OCI-LY1 (cell line): ENCODE measurements at regions not wholly inside any gene's neighbourhood (a gene's known extent, or its start where the extent isn't known, plus 50 kb on each side); places are given as distances from the start of the nearest gene placed in this dataset.

ENCODE experiments used
- H2AFZ ChIP-seq: fragments of 200-600 bp; sonication (generic), shearing (Covaris generic); 2 replicates; pipeline ENCODE4 v1.6.0; 2014; ENCODE audit warnings: antibody characterized with exemption, mild to moderate bottlenecking, low read length
- H3F3A ChIP-seq: fragments of 200-600 bp; sonication (generic), shearing (Covaris generic); 2 replicates; pipeline ENCODE4 v1.6.0; 2014; ENCODE audit warnings: mild to moderate bottlenecking, antibody characterized with exemption, low read length, moderate library complexity; ENCODE audit not compliant: insufficient read depth
- H3K27ac ChIP-seq: fragments of 200-600 bp; sonication (generic); 2 replicates; pipeline ENCODE4 v1.5.1; 2014; ENCODE audit warnings: low read length, mixed run types, mild to moderate bottlenecking, low read depth; ENCODE audit not compliant: poor library complexity, severe bottlenecking
- H3K27me3 ChIP-seq: fragments of 200-600 bp; sonication (generic); 2 replicates; pipeline ENCODE4 v1.6.0; 2014; ENCODE audit warnings: antibody characterized with exemption, mild to moderate bottlenecking, low read length, moderate library complexity; ENCODE audit not compliant: insufficient read depth
- H3K36me3 ChIP-seq: fragments of 200-600 bp; sonication (generic); 2 replicates; pipeline ENCODE4 v1.6.1; 2014; ENCODE audit warnings: mild to moderate bottlenecking, antibody characterized with exemption, low read length, moderate library complexity, mixed read lengths; ENCODE audit not compliant: insufficient read depth
- H3K4me1 ChIP-seq: fragments of 200-600 bp; sonication (generic); 2 replicates; pipeline ENCODE4 v1.5.1; 2014; ENCODE audit warnings: mild to moderate bottlenecking, low read length, moderate library complexity; ENCODE audit not compliant: insufficient read depth, severe bottlenecking
- H3K4me2 ChIP-seq: fragments of 200-600 bp; sonication (generic), shearing (Covaris generic); 2 replicates; pipeline ENCODE4 v1.6.1; 2014; ENCODE audit warnings: low read length
- H3K4me3 ChIP-seq: fragments of 200-600 bp; sonication (generic); 2 replicates; pipeline ENCODE4 v1.5.1; 2014; ENCODE audit warnings: low read length, low read depth, mild to moderate bottlenecking, mixed read lengths; ENCODE audit not compliant: poor library complexity, severe bottlenecking
- H3K79me2 ChIP-seq: fragments of 200-600 bp; shearing (Covaris generic); 2 replicates; pipeline ENCODE4 v1.6.1; 2016; ENCODE audit warnings: mixed run types, low read length, mixed read lengths; ENCODE audit not compliant: insufficient read depth
- H3K9ac ChIP-seq: fragments of 200-600 bp; sonication (generic), shearing (Covaris generic); 2 replicates; pipeline ENCODE4 v1.6.1; 2014; ENCODE audit warnings: mild to moderate bottlenecking, low read length, mixed read lengths
- H3K9me2 ChIP-seq: fragments of 200-600 bp; sonication (generic), shearing (Covaris generic); 2 replicates; pipeline ENCODE4 v1.6.1; 2014; ENCODE audit warnings: low read depth, mild to moderate bottlenecking, low read length, mixed read lengths
- H3K9me3 ChIP-seq: fragments of 200-600 bp; shearing (Covaris generic); 2 replicates; pipeline ENCODE4 v1.6.1; 2014; ENCODE audit warnings: low read length, mixed read lengths
- H4K20me1 ChIP-seq: fragments of 200-600 bp; sonication (generic), shearing (Covaris generic); 2 replicates; pipeline ENCODE4 v1.6.0; 2016; ENCODE audit warnings: mild to moderate bottlenecking, low read length; ENCODE audit not compliant: insufficient read depth
- CTCF ChIP-seq: fragments of 200-600 bp; sonication (generic), shearing (Covaris generic); IDR thresholded peaks from 2 replicates; pipeline ENCODE4 v1.5.1; 2017; ENCODE audit warnings: mild to moderate bottlenecking, antibody characterized with exemption, low read length, moderate library complexity, mixed read lengths
- EZH2 ChIP-seq: fragments of 200-600 bp; sonication (generic), shearing (Covaris generic); IDR thresholded peaks from 2 replicates; pipeline ENCODE4 v1.8.0; 2017; ENCODE audit warnings: borderline replicate concordance, mixed run types, mild to moderate bottlenecking, antibody characterized with exemption, low read length, moderate library complexity, mixed read lengths

- Histone ChIP-seq H3K36me3 (no peaks in the 10 kb centered on the region), H3K4me2 (no peak overlapping the region), H3K27me3 (no peaks in the 10 kb centered on the region), H3K4me3 (no peak overlapping the region), H2AFZ (no peak overlapping the region), H3K79me2 (no peaks in the 10 kb centered on the region), H3K9me2 (no peaks in the 10 kb centered on the region), H3K9me3 (no peaks in the 10 kb centered on the region), H3K4me1 (no peaks in the 10 kb centered on the region), H3K27ac (no peak overlapping the region), H4K20me1 (no peaks in the 10 kb centered on the region), H3K9ac (no peak overlapping the region), H3F3A (no peaks in the 10 kb centered on the region)
- TF ChIP-seq EZH2 = no peak
- TF ChIP-seq CTCF = no peak
These were observed 301.8 kb upstream of the SORL1-AS1 start for GRCh38 chr11:121754598-121754997.

- Histone ChIP-seq H3K9me2 (no peaks in the 10 kb centered on the region), H4K20me1 (no peaks in the 10 kb centered on the region), H3K4me3 (no peak overlapping the region), H3K9ac (no peak overlapping the region), H3F3A (no peaks in the 10 kb centered on the region), H2AFZ (no peak overlapping the region), H3K4me1 (no peaks in the 10 kb centered on the region), H3K36me3 (no peaks in the 10 kb centered on the region), H3K79me2 (no peaks in the 10 kb centered on the region), H3K27ac (no peak overlapping the region), H3K9me3 (no peaks in the 10 kb centered on the region), H3K27me3 (no peaks in the 10 kb centered on the region), H3K4me2 (no peak overlapping the region)
- no peak for TF ChIP-seq CTCF
- TF ChIP-seq EZH2 = no peak
These were observed 296.9 kb upstream of the SORL1-AS1 start for GRCh38 chr11:121749691-121750090.

- Histone ChIP-seq H3K27ac (no peak overlapping the region), H3K36me3 (no peaks in the 10 kb centered on the region), H3K4me3 (no peak overlapping the region), H3F3A (no peaks in the 10 kb centered on the region), H3K79me2 (no peaks in the 10 kb centered on the region), H3K9ac (no peak overlapping the region), H4K20me1 (no peaks in the 10 kb centered on the region), H3K4me2 (no peak overlapping the region), H3K9me3 (no peaks in the 10 kb centered on the region), H2AFZ (no peak overlapping the region), H3K4me1 (no peaks in the 10 kb centered on the region), H3K9me2 (no peaks in the 10 kb centered on the region), H3K27me3 (no peaks in the 10 kb centered on the region)
- TF ChIP-seq EZH2 (no peak), CTCF (no peak)
These were observed 295.3 kb upstream of the SORL1-AS1 start for GRCh38 chr11:121748068-121748467.
